ENCODE measurements at regions not wholly inside any gene's neighbourhood (a gene's known extent, or its start where the extent isn't known, plus 50 kb on each side); places are given as distances from the start of the nearest gene placed in this dataset.

- Histone ChIP-seq H3K4me1 (ENCODE audit: insufficient read depth, low read length) (no peaks in the 10 kb centered on the region), H3K27me3 (ENCODE audit: insufficient read depth, low read length) (no peaks in the 10 kb centered on the region), H3K4me3 (ENCODE audit: low read length) (no peak overlapping the region), H3K36me3 (ENCODE audit: insufficient read depth, low read length) (no peaks in the 10 kb centered on the region), H3K9me3 (ENCODE audit: insufficient read depth, low read depth, low read length) (no peaks in the 10 kb centered on the region), H3K27ac (ENCODE audit: low read depth, low read length) (no peak overlapping the region), H3K9ac (ENCODE audit: low read depth, low read length) (no peak overlapping the region)
- WGBS, result 92% methylated on average over 1 of the region's 1 CpG
Observed at GRCh38 chr10:117601716-117602115, 59.2 kb downstream of the EMX2 start.

GRCh38 chr10:117603081-117603480 lies 60.5 kb downstream of the EMX2 start:
- Histone ChIP-seq H3K27me3 (ENCODE audit: insufficient read depth, low read length) (no peaks in the 10 kb centered on the region), H3K36me3 (ENCODE audit: insufficient read depth, low read length) (no peaks in the 10 kb centered on the region), H3K27ac (ENCODE audit: low read depth, low read length) (no peak overlapping the region), H3K9ac (ENCODE audit: low read depth, low read length) (no peak overlapping the region), H3K4me3 (ENCODE audit: low read length) (no peak overlapping the region), H3K9me3 (ENCODE audit: insufficient read depth, low read depth, low read length) (no peaks in the 10 kb centered on the region), H3K4me1 (ENCODE audit: insufficient read depth, low read length) (no peaks in the 10 kb centered on the region)
- 92% methylated on average over 6 of the region's 6 CpGs for WGBS

- H3K27me3 ChIP-seq (ENCODE audit: insufficient read depth, low read length), result no peaks in the 10 kb centered on the region
- H3K9ac ChIP-seq (ENCODE audit: low read depth, low read length), result no peak overlapping the region
- whole genome bisulfite sequencing, result 88% methylated on average over 5 of the region's 5 CpGs
- no peak overlapping the region for H3K4me3 ChIP-seq (ENCODE audit: low read length)
- H3K9me3 ChIP-seq (ENCODE audit: insufficient read depth, low read depth, low read length), result no peaks in the 10 kb centered on the region
- H3K27ac ChIP-seq (ENCODE audit: low read depth, low read length), result no peak overlapping the region
- no peaks in the 10 kb centered on the region for H3K36me3 ChIP-seq (ENCODE audit: insufficient read depth, low read length)
- no peaks in the 10 kb centered on the region for H3K4me1 ChIP-seq (ENCODE audit: insufficient read depth, low read length)
Observed at GRCh38 chr10:117603726-117604125, 61.2 kb downstream of the EMX2 start.

- no peak overlapping the region for H3K27ac ChIP-seq (ENCODE audit: low read depth, low read length)
- H3K27me3 ChIP-seq (ENCODE audit: insufficient read depth, low read length), result no peaks in the 10 kb centered on the region
- no peak overlapping the region for H3K4me3 ChIP-seq (ENCODE audit: low read length)
- H3K9me3 ChIP-seq (ENCODE audit: insufficient read depth, low read depth, low read length), result no peaks in the 10 kb centered on the region
- peaks cover 6% of the 10 kb centered on the region; the same call in 1 of the 2 replicates for H3K4me1 ChIP-seq (ENCODE audit: insufficient read depth, low read length)
- H3K36me3 ChIP-seq (ENCODE audit: insufficient read depth, low read length), result no peaks in the 10 kb centered on the region
- 79% methylated on average over 4 of the region's 4 CpGs for WGBS
- no peak overlapping the region for H3K9ac ChIP-seq (ENCODE audit: low read depth, low read length)
Observed at GRCh38 chr10:117609095-117609795, 66.7 kb downstream of the EMX2 start.

GRCh38 chr10:117609796-117610170 lies 67.2 kb downstream of the EMX2 start:
- Histone ChIP-seq H3K4me1 (ENCODE audit: insufficient read depth, low read length) (peaks cover 6% of the 10 kb centered on the region; the same call in 1 of the 2 replicates), H3K9me3 (ENCODE audit: insufficient read depth, low read depth, low read length) (no peaks in the 10 kb centered on the region), H3K27ac (ENCODE audit: low read depth, low read length) (no peak overlapping the region), H3K9ac (ENCODE audit: low read depth, low read length) (no peak overlapping the region), H3K36me3 (ENCODE audit: insufficient read depth, low read length) (no peaks in the 10 kb centered on the region), H3K4me3 (ENCODE audit: low read length) (no peak overlapping the region), H3K27me3 (ENCODE audit: insufficient read depth, low read length) (no peaks in the 10 kb centered on the region)
- 91% methylated on average over 4 of the region's 4 CpGs for WGBS

- Histone ChIP-seq H3K27ac (ENCODE audit: low read depth, low read length) (no peak overlapping the region), H3K36me3 (ENCODE audit: insufficient read depth, low read length) (no peaks in the 10 kb centered on the region), H3K4me3 (ENCODE audit: low read length) (no peak overlapping the region), H3K27me3 (ENCODE audit: insufficient read depth, low read length) (no peaks in the 10 kb centered on the region), H3K9ac (ENCODE audit: low read depth, low read length) (no peak overlapping the region), H3K4me1 (ENCODE audit: insufficient read depth, low read length) (peaks cover 6% of the 10 kb centered on the region; the same call in 1 of the 2 replicates), H3K9me3 (ENCODE audit: insufficient read depth, low read depth, low read length) (no peaks in the 10 kb centered on the region)
- 56% methylated on average over 4 of the region's 4 CpGs for WGBS
Observed at GRCh38 chr10:117610321-117610720, 67.8 kb downstream of the EMX2 start.

GRCh38 chr10:117612113-117612512 lies 69.6 kb downstream of the EMX2 start:
- 100% methylated on average over 1 of the region's 1 CpG for WGBS
- Histone ChIP-seq H3K4me1 (ENCODE audit: insufficient read depth, low read length) (peaks cover 6% of the 10 kb centered on the region; the same call in 1 of the 2 replicates), H3K4me3 (ENCODE audit: low read length) (no peak overlapping the region), H3K9me3 (ENCODE audit: insufficient read depth, low read depth, low read length) (no peaks in the 10 kb centered on the region), H3K36me3 (ENCODE audit: insufficient read depth, low read length) (no peaks in the 10 kb centered on the region), H3K27me3 (ENCODE audit: insufficient read depth, low read length) (no peaks in the 10 kb centered on the region), H3K9ac (ENCODE audit: low read depth, low read length) (no peak overlapping the region), H3K27ac (ENCODE audit: low read depth, low read length) (no peak overlapping the region)

GRCh38 chr10:117615649-117616048 lies 73.1 kb downstream of the EMX2 start:
- WGBS, result 95% methylated on average over 3 of the region's 3 CpGs
- H3K36me3 ChIP-seq (ENCODE audit: insufficient read depth, low read length), result no peaks in the 10 kb centered on the region
- H3K27me3 ChIP-seq (ENCODE audit: insufficient read depth, low read length), result no peaks in the 10 kb centered on the region
- no peaks in the 10 kb centered on the region for H3K9me3 ChIP-seq (ENCODE audit: insufficient read depth, low read depth, low read length)
- no peak overlapping the region for H3K9ac ChIP-seq (ENCODE audit: low read depth, low read length)
- H3K4me1 ChIP-seq (ENCODE audit: insufficient read depth, low read length), result peaks cover under 1% of the 10 kb centered on the region; the same call in 1 of the 2 replicates
- H3K4me3 ChIP-seq (ENCODE audit: low read length), result no peak overlapping the region
- no peak overlapping the region for H3K27ac ChIP-seq (ENCODE audit: low read depth, low read length)

- no peak overlapping the region for H3K27ac ChIP-seq (ENCODE audit: low read depth, low read length)
- H3K27me3 ChIP-seq (ENCODE audit: insufficient read depth, low read length), result no peaks in the 10 kb centered on the region
- H3K9me3 ChIP-seq (ENCODE audit: insufficient read depth, low read depth, low read length), result no peaks in the 10 kb centered on the region
- no peaks in the 10 kb centered on the region for H3K36me3 ChIP-seq (ENCODE audit: insufficient read depth, low read length)
- H3K4me1 ChIP-seq (ENCODE audit: insufficient read depth, low read length), result no peaks in the 10 kb centered on the region
- WGBS, result 90% methylated on average over 9 of the region's 9 CpGs
- H3K9ac ChIP-seq (ENCODE audit: low read depth, low read length), result no peak overlapping the region
- H3K4me3 ChIP-seq (ENCODE audit: low read length), result no peak overlapping the region
Observed at GRCh38 chr10:117616179-117616578, 73.6 kb downstream of the EMX2 start.

- H3K27me3 ChIP-seq (ENCODE audit: insufficient read depth, low read length), result no peaks in the 10 kb centered on the region
- WGBS, result 90% methylated on average over 2 of the region's 3 CpGs
Observed at GRCh38 chr10:117617086-117617485, 74.5 kb downstream of the EMX2 start.

GRCh38 chr10:117617659-117618058 lies 75.1 kb downstream of the EMX2 start:
- Histone ChIP-seq H3K4me3 (ENCODE audit: low read length) (no peak overlapping the region), H3K9me3 (ENCODE audit: insufficient read depth, low read depth, low read length) (no peaks in the 10 kb centered on the region), H3K27ac (ENCODE audit: low read depth, low read length) (no peak overlapping the region), H3K4me1 (ENCODE audit: insufficient read depth, low read length) (no peaks in the 10 kb centered on the region), H3K9ac (ENCODE audit: low read depth, low read length) (no peak overlapping the region), H3K27me3 (ENCODE audit: insufficient read depth, low read length) (no peaks in the 10 kb centered on the region), H3K36me3 (ENCODE audit: insufficient read depth, low read length) (no peaks in the 10 kb centered on the region)
- 97% methylated on average over 5 of the region's 5 CpGs for WGBS

More at GRCh38 chr10:117617086-117617485, 74.5 kb downstream of the EMX2 start:
- Histone ChIP-seq H3K36me3 (ENCODE audit: insufficient read depth, low read length) (no peaks in the 10 kb centered on the region), H3K27ac (ENCODE audit: low read depth, low read length) (no peak overlapping the region), H3K4me3 (ENCODE audit: low read length) (no peak overlapping the region), H3K4me1 (ENCODE audit: insufficient read depth, low read length) (no peaks in the 10 kb centered on the region), H3K9me3 (ENCODE audit: insufficient read depth, low read depth, low read length) (no peaks in the 10 kb centered on the region), H3K9ac (ENCODE audit: low read depth, low read length) (no peak overlapping the region)

GRCh38 chr10:117619223-117619622 lies 76.7 kb downstream of the EMX2 start:
- Histone ChIP-seq H3K9me3 (ENCODE audit: insufficient read depth, low read depth, low read length) (no peaks in the 10 kb centered on the region), H3K4me1 (ENCODE audit: insufficient read depth, low read length) (no peaks in the 10 kb centered on the region), H3K27ac (ENCODE audit: low read depth, low read length) (no peak overlapping the region), H3K9ac (ENCODE audit: low read depth, low read length) (no peak overlapping the region), H3K4me3 (ENCODE audit: low read length) (no peak overlapping the region), H3K27me3 (ENCODE audit: insufficient read depth, low read length) (no peaks in the 10 kb centered on the region), H3K36me3 (ENCODE audit: insufficient read depth, low read length) (no peaks in the 10 kb centered on the region)
- 84% methylated on average over 7 of the region's 7 CpGs for WGBS

All from HUES64 (cell line).